ENCODE measurements at regions not wholly inside any gene's neighbourhood (a gene's known extent, or its start where the extent isn't known, plus 50 kb on each side); places are given as distances from the start of the nearest gene placed in this dataset.

GRCh38 chr6:88349511-88349910 lies 183.4 kb upstream of the CNR1 start:
- intact Hi-C loops (cut with DNase I): no loop called here
- no peak for DNase-seq
- Histone ChIP-seq H3K27ac (no peak overlapping the region), H3K36me3 (no peaks in the 10 kb centered on the region), H3K9me3 (no peaks in the 10 kb centered on the region), H3K4me1 (no peaks in the 10 kb centered on the region), H3K4me3 (no peak overlapping the region), H3K27me3 (no peaks in the 10 kb centered on the region)
- ATAC-seq: no peak
- WGBS, 4 donors: 31 to 46% (median 40%) methylated on average over 1 of the region's 1 CpG
- no peak for TF ChIP-seq CTCF (IDR thresholded peaks at IDR 0.05)
- no peak for TF ChIP-seq POLR2A (IDR thresholded peaks at IDR 0.05)

- DNase-seq (no peak), ATAC-seq (no peak)
- Histone ChIP-seq H3K27me3 (no peaks in the 10 kb centered on the region), H3K4me1 (no peaks in the 10 kb centered on the region), H3K27ac (no peak overlapping the region), H3K4me3 (no peak overlapping the region), H3K36me3 (no peaks in the 10 kb centered on the region), H3K9me3 (no peaks in the 10 kb centered on the region)
- intact Hi-C loops (cut with DNase I): no loop called here
- TF ChIP-seq CTCF (IDR thresholded peaks at IDR 0.05): no peak
- TF ChIP-seq POLR2A (IDR thresholded peaks at IDR 0.05): no peak
- WGBS, 4 donors: 75 to 79% (median 77%) methylated on average over 3 of the region's 3 CpGs
These were observed 176.2 kb upstream of the CNR1 start for GRCh38 chr6:88342336-88342735.

GRCh38 chr6:88339761-88340160 lies 173.6 kb upstream of the CNR1 start:
- H3K9me3 ChIP-seq: peaks cover 0 to 8% (median 0%) of the 10 kb centered on the region in 12 donors
- H3K4me3 ChIP-seq: no peak overlapping the region
- H3K27ac ChIP-seq: no peak overlapping the region
- ATAC-seq (no peak), DNase-seq (no peak)
- H3K36me3 ChIP-seq: no peaks in the 10 kb centered on the region
- TF ChIP-seq POLR2A (IDR thresholded peaks at IDR 0.05) (no peak), CTCF (IDR thresholded peaks at IDR 0.05) (no peak)
- H3K27me3 ChIP-seq: no peaks in the 10 kb centered on the region
- no peaks in the 10 kb centered on the region for H3K4me1 ChIP-seq
- WGBS, 4 donors: 64 to 77% (median 68%) methylated on average over 2 of the region's 2 CpGs
- intact Hi-C loops (cut with DNase I): no loop called here

- WGBS, 4 donors: 55 to 73% (median 63%) methylated on average over 1 of the region's 1 CpG
- no peak overlapping the region for H3K27ac ChIP-seq
- no peak for DNase-seq
- peaks cover 0 to 7% (median 0%) of the 10 kb centered on the region in 9 donors for H3K27me3 ChIP-seq
- H3K4me1 ChIP-seq: no peaks in the 10 kb centered on the region
- intact Hi-C loops (cut with DNase I): no loop called here
- no peaks in the 10 kb centered on the region for H3K9me3 ChIP-seq
- no peaks in the 10 kb centered on the region for H3K36me3 ChIP-seq
- TF ChIP-seq POLR2A (IDR thresholded peaks at IDR 0.05) (no peak), CTCF (IDR thresholded peaks at IDR 0.05) (no peak)
- no peak overlapping the region for H3K4me3 ChIP-seq
- ATAC-seq: no peak
These were observed 155.2 kb upstream of the CNR1 start for GRCh38 chr6:88321306-88321705.
